Hepatic stellate cell (primary cell): ENCODE measurements at regions not wholly inside any gene's neighbourhood (a gene's known extent, or its start where the extent isn't known, plus 50 kb on each side); places are given as distances from the start of the nearest gene placed in this dataset.

Source experiments
- DNase-seq: peaks from one replicate; pipeline ENCODE4 v3.0.0; 2011; ENCODE audit warnings: low spot score

DNA sequence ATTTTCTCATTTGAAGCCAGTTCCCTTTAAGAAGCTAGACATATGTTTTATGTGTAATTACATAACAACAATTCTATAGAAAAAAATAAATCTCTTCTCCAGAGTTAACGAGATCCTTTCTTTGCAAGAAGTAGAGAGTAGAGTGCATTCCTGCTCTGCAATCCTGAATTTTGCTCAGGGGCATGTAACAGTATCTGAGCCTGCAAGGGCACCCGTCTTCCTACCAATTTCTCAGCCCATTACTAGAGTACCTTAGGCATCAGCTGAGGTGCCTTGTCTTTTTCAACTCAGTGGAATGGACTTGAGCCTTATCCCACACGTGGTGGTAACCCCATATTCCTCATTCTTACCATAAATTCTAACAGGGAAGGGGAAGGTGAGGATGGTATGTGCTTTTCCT, 205.9 kb downstream of the IKZF2 start:
- no peak for DNase-seq

DNA sequence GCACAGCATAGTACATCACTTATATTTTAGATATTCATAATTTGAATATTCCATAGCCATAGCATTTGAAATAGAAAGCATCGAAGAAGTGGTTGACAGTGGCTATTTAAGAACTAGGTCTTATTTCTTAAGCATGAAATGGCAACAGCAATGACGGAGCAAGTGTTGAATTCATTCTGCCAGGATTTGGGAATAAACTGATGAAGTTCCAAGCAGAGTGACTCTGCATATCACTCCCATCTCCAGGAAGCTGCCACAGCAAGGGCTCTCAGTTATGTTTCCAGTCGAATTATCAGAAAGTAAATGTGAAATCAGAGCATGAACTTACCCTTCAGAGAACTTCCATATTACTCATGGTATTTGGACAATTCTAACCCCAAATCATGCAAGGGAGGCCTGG, 208.1 kb downstream of the IKZF2 start:
- no peak for DNase-seq

DNA sequence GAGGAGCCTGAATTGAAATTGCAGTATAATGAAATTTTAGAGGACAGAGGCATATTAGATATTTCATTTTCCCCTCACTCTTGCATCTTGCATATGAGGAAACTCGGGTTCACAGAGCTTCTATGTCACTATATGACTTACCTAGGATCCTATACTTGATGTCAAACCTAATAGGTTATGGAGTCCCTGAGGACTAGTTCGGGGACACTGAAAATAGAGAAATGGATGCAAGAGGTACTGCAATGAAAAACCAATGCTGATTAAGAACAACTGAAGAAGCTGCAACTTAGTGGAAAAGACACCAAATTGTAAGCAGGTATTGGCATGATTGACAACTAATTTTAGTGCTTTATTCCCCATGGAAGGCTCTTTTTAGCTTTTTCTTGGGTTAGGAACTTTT, 210.1 kb downstream of the IKZF2 start:
- no peak for DNase-seq

DNA sequence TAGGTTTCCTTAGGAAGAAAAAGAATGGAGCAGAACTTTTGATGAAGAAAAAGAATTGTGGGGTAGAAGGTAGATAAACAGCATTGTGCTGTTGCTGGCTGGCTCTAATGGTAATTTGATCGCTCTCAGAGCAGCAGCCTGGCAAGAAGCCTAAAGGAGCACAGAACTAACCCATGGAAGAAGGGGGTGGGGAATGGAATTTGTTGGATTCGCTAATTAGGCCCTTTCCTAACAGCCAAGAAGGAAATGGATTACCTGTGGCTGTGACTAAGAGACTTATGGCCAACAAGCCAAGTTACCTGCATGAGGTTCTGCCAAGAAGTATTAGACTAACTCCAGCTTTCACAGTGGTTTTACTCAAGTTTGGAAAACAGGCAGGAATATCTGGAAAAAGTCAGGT, 210.6 kb downstream of the IKZF2 start:
- DNase-seq = no peak

DNA sequence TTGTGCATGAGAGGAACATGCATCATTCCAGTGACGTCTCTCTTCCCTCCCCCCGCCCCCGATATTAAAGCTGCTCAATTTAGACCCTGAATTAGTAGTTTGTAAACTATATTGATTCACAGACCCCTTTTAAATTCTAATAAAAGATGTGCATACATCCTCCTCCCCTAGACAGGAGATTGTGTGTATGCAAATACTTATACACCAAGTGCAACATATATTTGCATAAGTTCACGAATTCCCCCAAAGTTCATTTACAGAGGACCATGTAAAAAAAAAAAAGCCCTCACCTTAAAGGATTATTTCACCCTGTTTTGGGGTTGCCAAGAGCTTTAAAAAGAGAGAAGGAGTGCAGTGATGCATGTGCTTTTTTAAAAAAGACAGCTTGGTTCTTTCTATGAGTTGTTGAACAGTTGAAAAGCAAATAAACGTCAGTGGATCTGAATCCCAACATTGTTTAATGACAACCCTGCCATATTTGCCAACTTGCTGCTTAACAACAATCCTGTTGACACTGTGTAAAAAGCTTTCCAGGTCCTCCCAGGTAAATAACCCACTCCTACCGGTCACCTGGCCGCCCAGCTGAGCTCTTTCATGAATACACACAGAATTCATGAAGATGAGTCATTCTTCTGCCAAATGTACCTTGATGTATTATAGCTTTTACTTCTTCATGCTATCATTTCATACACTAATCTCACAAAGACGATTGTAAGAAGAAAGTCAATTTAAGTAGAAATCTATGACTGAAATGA, 211.5 kb downstream of the IKZF2 start:
- no peak for DNase-seq

DNA sequence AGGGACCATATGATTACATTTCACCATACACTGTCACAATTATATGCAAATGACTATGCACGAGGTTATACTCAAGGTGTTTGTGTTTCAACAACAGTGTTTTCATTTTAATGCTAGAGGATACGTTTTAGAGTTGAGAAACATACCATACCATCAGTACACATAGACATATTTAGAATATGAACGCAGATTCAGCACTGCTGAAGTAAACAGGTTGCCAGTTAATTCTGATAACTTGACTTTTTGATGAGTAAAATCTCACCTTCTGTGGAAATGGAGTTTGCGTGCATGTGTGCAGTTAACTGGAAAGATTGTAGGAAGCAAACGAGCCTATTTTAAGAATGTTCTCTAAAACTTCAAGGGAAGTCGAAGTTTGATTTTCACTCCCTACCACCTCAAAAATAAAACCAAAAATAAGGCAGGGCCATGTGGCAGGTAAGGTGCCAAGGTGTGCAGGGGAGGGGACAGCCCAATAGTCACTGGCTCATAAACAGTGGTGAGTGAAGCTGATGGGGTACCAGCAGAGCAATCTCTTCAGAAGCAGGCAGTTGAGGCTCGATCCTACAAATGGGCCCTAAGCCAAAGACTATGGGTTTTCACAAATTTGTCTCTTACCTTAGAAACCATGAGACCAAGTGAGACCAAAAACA, 213.1 kb downstream of the IKZF2 start:
- DNase-seq = no peak

DNA sequence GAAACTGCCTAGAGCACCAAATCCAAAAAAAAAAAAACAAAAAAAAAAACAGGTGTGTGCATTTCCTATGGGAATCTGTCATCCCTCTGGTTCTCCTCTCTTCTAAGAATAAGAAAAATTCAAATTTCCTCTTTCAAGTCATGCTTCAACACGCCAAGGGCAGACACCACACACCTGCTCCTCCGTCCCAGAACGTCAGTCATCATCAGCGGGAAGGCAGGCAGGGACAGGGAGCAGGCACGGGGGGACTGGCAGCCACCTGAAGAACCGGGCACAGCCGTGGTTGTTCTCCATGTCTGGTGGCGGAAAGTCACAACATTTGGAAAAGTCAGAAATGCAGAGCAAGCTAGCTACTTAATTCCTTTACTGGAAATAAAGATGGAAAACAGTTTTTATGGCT, 214.8 kb downstream of the IKZF2 start:
- no peak for DNase-seq

DNA sequence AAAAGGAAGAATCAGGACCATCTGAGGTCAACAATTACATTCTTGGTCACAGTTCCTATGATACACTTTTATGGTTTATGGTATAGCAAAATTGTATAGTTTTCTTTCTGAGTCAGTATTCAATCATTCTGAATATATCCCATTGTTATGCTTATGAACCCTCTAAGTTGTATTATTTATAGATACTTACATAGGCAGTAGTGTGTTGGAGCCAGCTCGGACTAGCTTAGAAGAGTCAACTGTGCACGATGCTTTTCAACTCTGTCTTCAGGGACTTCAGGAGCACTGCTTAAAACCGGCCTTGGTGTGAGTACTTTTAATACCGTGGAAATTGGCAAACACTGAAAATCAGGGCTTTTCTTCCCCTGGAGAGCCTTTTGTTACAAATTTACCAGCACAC, 215.7 kb downstream of the IKZF2 start:
- no peak for DNase-seq

DNA sequence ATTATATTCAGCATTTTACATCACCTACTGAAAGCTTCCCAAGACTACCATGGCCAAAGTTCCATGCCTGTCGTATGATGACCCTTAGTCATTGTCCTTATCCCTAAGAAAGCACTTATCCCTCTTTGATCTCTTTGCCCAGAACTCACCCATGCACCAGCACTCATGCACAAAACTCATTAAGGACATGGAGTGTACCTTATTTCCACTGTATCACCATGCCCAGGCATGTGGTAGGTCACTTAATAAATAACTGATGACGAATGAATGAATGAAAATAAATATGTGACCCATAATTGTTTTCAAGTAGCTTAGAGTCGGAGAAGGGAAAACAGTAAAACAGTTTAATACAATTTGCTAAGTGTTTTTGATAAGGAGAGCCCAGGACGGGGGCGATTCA, 220.1 kb downstream of the IKZF2 start:
- DNase-seq = no peak

DNA sequence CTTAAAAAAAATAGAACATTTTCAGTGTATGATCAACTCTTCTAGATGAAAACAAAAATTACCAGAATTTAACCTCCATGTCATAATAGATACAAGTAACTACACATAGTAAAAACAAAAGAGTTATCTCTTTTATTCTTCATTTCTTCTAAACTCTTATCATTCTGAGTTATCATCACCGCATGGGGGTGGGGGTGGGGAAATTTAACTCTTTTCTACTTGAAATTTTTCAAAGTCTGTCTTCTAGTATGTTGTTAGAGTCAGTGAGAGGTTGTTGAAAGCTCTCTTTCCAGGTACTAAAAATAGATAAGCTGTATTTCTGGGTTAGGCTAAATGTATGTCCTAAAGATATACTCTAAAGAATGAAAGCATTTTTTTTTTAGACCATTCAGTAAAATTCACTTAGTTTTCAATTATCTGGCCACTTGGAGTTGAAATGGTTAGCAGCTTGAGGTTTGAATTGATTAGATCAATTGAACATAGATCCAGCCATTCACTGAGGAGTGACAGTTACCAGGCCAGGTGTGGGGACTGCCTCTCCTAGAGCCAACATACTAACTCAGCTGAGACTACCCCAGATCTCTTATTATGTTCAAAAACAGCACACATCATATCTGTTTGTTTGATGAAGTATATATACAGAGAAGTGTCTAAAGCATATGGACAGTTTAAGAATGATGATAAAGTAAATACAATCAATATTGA, 220.7 kb downstream of the IKZF2 start:
- no peak for DNase-seq

DNA sequence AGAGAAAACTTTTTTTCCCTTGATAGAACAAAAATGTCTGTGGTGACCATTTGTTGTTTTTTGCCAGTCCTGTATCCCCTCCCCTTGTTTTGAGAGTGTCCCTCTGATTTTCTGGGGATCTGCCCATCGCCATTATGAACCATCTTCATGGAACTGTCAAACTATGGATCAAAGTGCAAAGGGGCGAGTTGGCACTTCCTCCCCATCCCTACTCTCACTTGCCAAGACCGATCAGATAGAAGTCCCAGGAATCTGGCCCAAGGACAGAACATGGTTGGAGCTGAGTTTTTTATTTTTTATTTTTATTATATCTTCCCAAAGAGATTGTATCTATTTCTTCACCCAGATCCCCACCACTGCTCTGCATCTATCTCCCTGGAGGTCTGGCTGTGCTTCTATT, 221.4 kb downstream of the IKZF2 start:
- DNase-seq = no peak

DNA sequence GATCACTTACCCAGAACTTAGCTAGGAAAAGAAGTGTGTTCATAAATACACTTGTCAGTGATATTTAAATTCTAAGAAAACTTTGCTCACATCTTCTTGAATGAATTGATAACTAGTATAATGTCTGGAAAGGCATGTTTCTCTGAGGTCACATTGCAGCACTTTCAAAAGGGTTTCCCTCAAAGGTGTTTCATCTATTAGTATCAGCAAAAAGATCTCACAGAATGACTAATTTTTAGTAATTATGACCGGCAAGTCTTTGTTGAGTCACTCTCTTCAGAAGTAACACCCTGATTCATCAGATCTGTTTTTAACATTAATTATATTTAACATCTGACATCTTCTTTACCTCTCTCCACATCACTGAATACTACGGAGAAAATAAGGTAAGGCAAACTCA, 222.3 kb downstream of the IKZF2 start:
- no peak for DNase-seq

DNA sequence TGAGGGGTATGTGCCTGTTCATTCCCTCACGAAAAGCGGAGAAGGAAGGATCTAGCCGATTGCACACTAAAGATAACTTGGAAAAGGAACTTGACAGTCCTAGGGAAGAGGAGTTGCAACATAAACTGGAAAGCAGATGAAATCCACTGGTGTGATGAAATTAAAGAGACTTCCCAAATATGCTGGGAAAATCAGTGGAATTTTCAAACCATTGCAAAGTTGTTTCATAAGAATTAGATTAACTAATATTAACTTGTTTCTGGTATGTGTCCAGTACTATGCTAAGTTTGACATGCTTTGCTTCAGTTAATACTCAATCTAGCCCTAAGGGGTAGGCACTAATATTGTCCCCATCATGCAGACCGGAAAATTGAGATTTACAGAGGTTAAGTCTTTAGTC, 222.7 kb downstream of the IKZF2 start:
- no peak for DNase-seq

DNA sequence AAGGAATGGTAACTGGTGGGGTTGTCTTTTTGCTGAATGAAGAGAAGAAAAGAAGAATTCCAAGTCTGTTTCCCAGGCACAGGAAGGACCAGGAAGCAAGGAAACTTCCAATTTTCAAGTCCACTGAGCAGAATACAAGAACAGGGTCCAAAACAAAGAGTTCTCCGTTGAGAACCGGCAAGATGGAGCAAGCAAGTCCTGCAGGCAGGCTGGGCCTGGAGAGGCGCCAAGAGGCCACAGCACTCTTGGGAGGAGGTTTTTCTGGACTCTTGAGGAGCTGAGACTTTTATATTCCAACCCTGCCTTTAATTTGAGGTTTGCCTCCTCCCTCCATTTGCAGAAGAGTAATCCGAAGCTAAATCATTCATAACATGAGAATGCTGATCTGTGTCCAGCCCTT, 224.5 kb downstream of the IKZF2 start:
- DNase-seq = no peak

DNA sequence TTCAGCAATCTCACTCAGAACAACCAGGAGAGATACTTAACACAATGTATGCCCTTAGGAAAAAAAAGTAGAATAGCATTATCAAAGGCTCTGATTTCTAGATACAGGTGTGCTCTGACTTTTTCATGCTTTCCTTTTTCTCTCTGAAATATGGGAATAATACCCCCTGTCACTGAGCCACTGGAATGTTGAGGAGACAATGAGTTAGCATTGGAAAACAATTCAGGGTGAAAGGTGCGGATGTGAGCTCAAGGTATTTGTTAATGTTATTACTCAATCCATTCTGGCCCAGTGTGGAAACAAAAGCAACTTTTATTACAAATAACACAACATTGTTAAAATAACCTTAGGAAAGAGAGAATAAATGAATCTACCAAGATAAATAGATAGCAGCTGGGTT, 228.0 kb downstream of the IKZF2 start:
- DNase-seq = no peak

DNA sequence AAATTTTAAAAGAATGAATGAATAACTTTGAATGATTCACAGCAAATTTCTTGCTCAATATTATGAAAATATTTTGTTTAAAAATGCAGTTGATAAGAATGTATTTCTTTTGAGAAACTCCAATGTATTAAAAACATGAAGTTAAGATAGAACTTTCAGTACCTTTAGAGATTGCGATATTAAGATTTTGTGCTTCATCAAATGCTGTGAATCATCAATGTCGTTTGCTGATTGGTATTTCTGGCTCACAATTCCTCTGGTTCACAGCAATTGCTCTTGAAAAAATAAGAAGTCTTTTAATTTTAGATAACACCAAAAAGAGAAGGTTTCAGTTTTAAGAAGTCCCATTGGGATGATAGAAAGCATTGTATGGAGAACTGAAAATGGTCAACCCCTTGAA, 228.7 kb downstream of the IKZF2 start:
- DNase-seq = no peak

DNA sequence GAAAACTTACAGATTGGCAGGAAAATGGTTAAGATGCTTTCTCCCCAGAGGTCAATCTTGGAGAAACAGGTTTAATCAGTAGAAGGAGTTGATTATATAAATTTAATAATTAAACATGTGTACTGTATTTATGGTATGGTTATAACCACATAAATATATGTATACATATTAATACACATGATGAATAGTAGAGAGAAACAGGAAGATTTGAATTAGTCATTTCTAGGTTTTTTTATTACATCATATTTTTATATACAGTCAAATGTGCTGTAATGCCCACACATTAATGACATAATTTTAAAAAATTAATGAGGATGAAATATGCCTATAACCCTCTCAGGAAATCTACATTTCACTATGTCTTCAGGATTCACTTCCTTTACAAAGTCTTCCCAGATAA, 229.7 kb downstream of the IKZF2 start:
- DNase-seq = no peak

DNA sequence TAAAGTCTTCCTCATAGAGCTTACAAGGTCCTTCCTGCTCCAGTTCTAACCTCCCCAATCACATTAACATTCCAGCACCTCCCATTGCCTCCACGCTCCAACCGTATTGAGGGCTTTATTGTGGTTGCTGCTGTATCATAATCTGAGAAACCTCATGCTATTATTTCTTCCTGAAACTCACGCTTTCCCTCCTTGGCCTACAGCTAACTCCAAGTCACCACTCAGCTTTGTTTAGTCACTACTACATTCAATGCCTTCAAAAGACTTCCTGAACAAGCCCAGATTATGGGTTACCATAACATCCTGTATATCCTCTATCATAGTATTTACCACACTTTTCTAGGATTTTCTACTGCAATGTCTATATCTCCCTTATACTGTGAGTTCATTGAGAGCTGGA, 230.4 kb downstream of the IKZF2 start:
- DNase-seq = no peak

DNA sequence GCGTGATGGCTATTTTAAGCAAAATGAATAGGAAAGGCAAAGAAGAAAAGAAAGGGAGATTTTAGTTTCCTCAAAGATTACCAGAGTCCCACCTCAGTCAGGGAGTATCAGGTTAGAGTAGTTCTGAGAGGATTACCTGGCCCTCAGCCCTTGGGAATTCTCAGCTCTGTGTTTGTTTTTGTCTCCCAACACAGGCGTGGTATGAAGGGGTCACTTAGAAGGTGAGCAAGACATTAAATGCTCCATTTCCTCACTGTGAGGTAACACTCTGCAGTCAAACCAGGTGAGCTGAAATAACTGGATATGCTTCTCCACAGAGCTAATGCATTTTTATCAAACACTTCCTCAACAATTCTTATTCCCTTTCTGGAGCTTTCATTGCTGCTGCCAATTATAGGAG, 232.2 kb downstream of the IKZF2 start:
- no peak for DNase-seq

DNA sequence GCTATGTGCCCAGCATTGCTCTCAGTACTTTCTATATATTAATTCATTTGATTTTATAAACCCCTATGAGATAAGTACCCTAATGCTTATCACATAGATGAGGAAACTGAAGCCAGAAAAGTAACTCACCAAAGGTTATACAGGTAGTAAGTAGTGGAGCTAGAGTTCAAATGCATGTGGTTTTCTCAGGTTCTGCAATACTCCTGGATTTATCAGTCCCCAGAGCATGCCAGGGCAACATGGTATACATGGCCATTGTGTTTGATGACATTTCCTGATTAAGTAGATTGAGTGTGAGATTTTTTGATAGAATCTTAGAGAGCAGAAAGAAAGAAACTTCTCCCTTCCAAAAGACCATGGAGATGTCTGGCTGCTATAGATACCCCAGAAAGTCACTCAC, 233.1 kb downstream of the IKZF2 start:
- DNase-seq = no peak

DNA sequence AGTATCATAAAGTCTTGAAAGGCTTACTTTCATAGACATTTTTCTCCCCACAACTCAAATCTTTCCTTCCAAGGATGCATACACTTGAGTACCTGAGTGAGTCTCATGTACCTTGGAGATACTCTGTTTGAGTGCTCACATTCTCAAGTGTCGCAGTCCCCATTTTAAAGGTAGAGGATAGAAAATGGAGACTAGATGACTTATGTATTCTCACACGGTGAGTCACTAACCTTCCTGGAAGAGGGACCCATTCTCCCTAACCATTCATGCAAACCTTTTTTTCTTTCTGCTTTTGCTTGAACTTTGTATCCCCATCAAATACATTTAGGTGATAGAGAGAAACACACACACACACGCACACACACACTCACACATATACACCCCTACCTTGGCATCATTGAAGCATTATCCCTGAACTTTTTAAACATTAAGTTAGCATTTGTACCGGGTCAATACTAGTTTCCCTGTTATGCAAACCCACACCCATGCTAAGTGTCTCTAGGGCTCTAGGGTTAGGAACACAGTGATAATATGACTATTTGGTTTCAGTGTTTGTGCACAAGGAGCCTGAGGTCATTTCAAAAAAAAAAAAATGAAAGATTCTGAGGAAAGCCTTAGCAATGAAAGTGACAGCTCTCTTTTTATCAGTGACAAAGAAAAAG, 236.2 kb downstream of the IKZF2 start:
- no peak for DNase-seq

DNA sequence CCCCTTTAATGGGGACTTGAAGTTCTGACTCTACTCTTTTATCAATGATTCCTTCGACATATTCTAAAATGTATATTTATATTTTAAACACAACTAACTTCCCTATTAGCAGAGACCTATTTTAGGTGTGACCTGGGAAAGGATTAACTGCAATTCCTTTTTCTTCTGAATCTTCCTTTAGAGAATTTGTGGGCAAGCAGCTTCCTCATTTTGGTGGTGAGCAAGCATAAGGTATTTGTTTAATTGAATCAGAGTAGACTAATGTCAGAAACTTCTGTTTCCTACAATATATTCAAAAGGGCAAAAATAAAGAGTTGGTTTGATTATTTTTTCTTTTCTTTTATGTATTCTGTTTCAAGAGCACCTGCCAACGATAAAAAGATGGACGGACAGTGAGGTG, 237.0 kb downstream of the IKZF2 start:
- DNase-seq = no peak
